Progenitor cell of endocrine pancreas (in vitro differentiated cells): ENCODE measurements at regions not wholly inside any gene's neighbourhood (a gene's known extent, or its start where the extent isn't known, plus 50 kb on each side); places are given as distances from the start of the nearest gene placed in this dataset.

Source experiments
- DNase-seq: peaks from one replicate; pipeline ENCODE4 v3.0.0; 2021; ENCODE audit warnings: low spot score; ENCODE audit not compliant: unreplicated experiment
- H3K27ac Mint-ChIP-seq: 2 replicates; pipeline ENCODE4 v1.8.0; 2021; ENCODE audit warnings: mild to moderate bottlenecking, moderate library complexity, mixed read lengths
- H3K27me3 Mint-ChIP-seq: 2 replicates; pipeline ENCODE4 v1.8.0; 2021; ENCODE audit warnings: mixed read lengths
- H3K36me3 Mint-ChIP-seq: 2 replicates; pipeline ENCODE4 v1.8.0; 2022; ENCODE audit warnings: mixed read lengths; ENCODE audit not compliant: insufficient read depth
- H3K4me1 Mint-ChIP-seq: 2 replicates; pipeline ENCODE4 v1.8.0; 2021; ENCODE audit warnings: low read depth, mixed read lengths
- H3K4me3 Mint-ChIP-seq: 2 replicates; pipeline ENCODE4 v1.8.0; 2021; ENCODE audit warnings: low read depth, mild to moderate bottlenecking, moderate library complexity, mixed read lengths
- H3K9me3 Mint-ChIP-seq: 2 replicates; pipeline ENCODE4 v1.8.0; 2021; ENCODE audit warnings: low read depth, mixed read lengths
- TF ChIP-seq, protein P1 (sequence below): fragments of 200-600 bp; sonication (generic); IDR thresholded peaks from one replicate; pipeline ENCODE4 v1.5.0; 2021; ENCODE audit warnings: antibody characterized with exemption, mild to moderate bottlenecking; ENCODE audit not compliant: unreplicated experiment

DNA sequence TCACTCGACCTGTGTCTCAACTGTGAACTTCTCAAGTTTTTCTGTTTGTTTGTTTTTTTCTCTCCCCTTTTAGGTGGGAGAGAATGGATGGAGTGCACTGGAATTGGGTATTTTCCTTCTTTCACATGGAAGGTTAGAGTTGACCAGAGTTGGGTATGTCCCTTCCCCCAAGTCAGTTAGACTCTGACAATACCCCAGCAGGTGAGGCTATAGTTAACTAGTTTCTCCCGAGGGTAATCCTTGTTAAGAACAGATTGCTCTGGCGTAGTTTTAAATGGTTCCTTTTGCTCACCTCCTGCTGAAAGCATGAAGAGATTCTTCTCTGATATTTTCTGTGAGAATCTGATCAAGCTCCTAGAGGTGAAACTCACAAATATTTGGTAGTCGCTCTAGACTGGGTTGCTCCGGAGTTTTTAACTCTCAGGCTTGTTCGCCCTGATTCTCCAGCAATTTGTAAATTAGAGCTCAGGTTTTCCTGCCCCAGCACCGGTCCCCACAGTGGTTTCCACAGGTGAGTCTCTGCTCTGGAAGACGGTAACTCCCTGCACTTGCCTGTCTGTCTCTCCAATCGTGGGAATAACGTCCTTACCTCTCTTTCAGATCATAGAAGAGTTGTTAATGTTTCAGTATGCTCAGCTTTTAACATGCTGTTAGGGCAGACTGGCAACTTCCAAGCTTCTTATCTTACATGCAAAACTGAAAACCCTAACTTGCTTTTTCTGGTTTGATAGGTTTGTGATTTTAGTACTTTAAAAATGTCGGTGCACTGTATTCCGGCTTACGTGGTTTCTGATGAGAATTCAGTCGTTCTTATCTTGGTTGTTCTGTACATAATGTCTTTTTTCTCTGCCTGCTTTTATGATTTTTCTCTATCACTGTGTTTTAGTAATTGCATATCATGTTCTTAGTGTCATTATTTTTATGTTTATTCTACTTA, 111.2 kb upstream of the HIVEP1 start:
- Mint-ChIP-seq H3K4me1 (peaks cover 2% of the 10 kb centered on the region), H3K4me3 (no peak overlapping the region), H3K36me3 (peaks cover 2% of the 10 kb centered on the region), H3K27me3 (peaks cover 2% of the 10 kb centered on the region), H3K27ac (no peak overlapping the region), H3K9me3 (peaks cover 14% of the 10 kb centered on the region)
- no peak for DNase-seq
- TF ChIP-seq, protein P1, sequence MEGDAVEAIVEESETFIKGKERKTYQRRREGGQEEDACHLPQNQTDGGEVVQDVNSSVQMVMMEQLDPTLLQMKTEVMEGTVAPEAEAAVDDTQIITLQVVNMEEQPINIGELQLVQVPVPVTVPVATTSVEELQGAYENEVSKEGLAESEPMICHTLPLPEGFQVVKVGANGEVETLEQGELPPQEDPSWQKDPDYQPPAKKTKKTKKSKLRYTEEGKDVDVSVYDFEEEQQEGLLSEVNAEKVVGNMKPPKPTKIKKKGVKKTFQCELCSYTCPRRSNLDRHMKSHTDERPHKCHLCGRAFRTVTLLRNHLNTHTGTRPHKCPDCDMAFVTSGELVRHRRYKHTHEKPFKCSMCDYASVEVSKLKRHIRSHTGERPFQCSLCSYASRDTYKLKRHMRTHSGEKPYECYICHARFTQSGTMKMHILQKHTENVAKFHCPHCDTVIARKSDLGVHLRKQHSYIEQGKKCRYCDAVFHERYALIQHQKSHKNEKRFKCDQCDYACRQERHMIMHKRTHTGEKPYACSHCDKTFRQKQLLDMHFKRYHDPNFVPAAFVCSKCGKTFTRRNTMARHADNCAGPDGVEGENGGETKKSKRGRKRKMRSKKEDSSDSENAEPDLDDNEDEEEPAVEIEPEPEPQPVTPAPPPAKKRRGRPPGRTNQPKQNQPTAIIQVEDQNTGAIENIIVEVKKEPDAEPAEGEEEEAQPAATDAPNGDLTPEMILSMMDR: no peak

GRCh38 chr6:11899645-11900044, 112.5 kb upstream of the HIVEP1 start:
- peaks cover 2% of the 10 kb centered on the region for H3K4me1 Mint-ChIP-seq
- TF ChIP-seq, protein P1: no peak
- no peak for DNase-seq
- H3K4me3 Mint-ChIP-seq: no peak overlapping the region
- H3K9me3 Mint-ChIP-seq: peaks cover 18% of the 10 kb centered on the region
- peaks cover 2% of the 10 kb centered on the region for H3K27me3 Mint-ChIP-seq
- no peak overlapping the region for H3K27ac Mint-ChIP-seq
- peaks cover 2% of the 10 kb centered on the region for H3K36me3 Mint-ChIP-seq

- H3K4me1 Mint-ChIP-seq: no peaks in the 10 kb centered on the region
- H3K36me3 Mint-ChIP-seq: no peaks in the 10 kb centered on the region
- H3K9me3 Mint-ChIP-seq: peaks cover 10% of the 10 kb centered on the region
- no peak for DNase-seq
- no peaks in the 10 kb centered on the region for H3K27me3 Mint-ChIP-seq
- TF ChIP-seq, protein P1: no peak
- H3K4me3 Mint-ChIP-seq: no peak overlapping the region
- no peak overlapping the region for H3K27ac Mint-ChIP-seq
Measured at GRCh38 chr6:11894212-11894611, 115.6 kb upstream of the ADTRP start.

GRCh38 chr6:11891547-11891946, 112.9 kb upstream of the ADTRP start:
- H3K4me1 Mint-ChIP-seq: no peaks in the 10 kb centered on the region
- no peak overlapping the region for H3K4me3 Mint-ChIP-seq
- H3K36me3 Mint-ChIP-seq: no peaks in the 10 kb centered on the region
- DNase-seq: no peak
- no peaks in the 10 kb centered on the region for H3K27me3 Mint-ChIP-seq
- no peak overlapping the region for H3K27ac Mint-ChIP-seq
- TF ChIP-seq, protein P1: no peak
- H3K9me3 Mint-ChIP-seq: peaks cover 10% of the 10 kb centered on the region

- Mint-ChIP-seq H3K27ac (no peak overlapping the region), H3K4me1 (no peaks in the 10 kb centered on the region), H3K9me3 (peaks cover 3% of the 10 kb centered on the region), H3K4me3 (no peak overlapping the region), H3K27me3 (no peaks in the 10 kb centered on the region), H3K36me3 (no peaks in the 10 kb centered on the region)
- no peak for DNase-seq
- TF ChIP-seq, protein P1: no peak
Measured at GRCh38 chr6:11890849-11891248, 112.2 kb upstream of the ADTRP start.
